Vagina (tissue), 2 donors: ENCODE measurements at regions not wholly inside any gene's neighbourhood (a gene's known extent, or its start where the extent isn't known, plus 50 kb on each side); places are given as distances from the start of the nearest gene placed in this dataset.

Experiments used
- CTCF ChIP-seq, 3 experiments: fragments of 450-650 bp in 2 of 3; fragments of 200-600 bp in 1 of 3; sonication (generic) in 1 of 3; IDR thresholded peaks; one replicate each; pipeline ENCODE4 v1.5.1; 2017 to 2019; ENCODE audit warnings: antibody characterized with exemption in 3 of 3, mild to moderate bottlenecking in 2 of 3, moderate library complexity in 2 of 3
- POLR2A ChIP-seq, 2 donors: fragments of 450-650 bp; IDR thresholded peaks; one replicate each; pipeline ENCODE4 v1.6.1; 2017; ENCODE audit warnings: antibody characterized with exemption in 2 of 2, mild to moderate bottlenecking in 2 of 2, moderate library complexity in 2 of 2
- POLR2AphosphoS5 ChIP-seq, 2 donors: sonication (generic); formaldehyde crosslinking; IDR thresholded peaks; one replicate each; pipeline ENCODE4 v1.9.0; 2017; ENCODE audit warnings: antibody characterized with exemption in 2 of 2, mild to moderate bottlenecking in 2 of 2, low read depth in 1 of 2; ENCODE audit not compliant: insufficient read depth in 1 of 2

GRCh38 chr12:125387206-125387605 is 322.0 kb downstream of the AACS start:
- TF ChIP-seq CTCF (IDR thresholded peaks at IDR 0.05) (no peak), POLR2A (IDR thresholded peaks at IDR 0.05) (no peak), POLR2AphosphoS5 (IDR thresholded peaks at IDR 0.05; ENCODE audit: insufficient read depth in 1 of 2, low read depth in 1 of 2) (no peak)
